Left ventricle myocardium inferior (tissue), 1 donor: ENCODE measurements at regions not wholly inside any gene's neighbourhood (a gene's known extent, or its start where the extent isn't known, plus 50 kb on each side); places are given as distances from the start of the nearest gene placed in this dataset.

Experiments
- DNase-seq: peaks from one replicate; pipeline ENCODE4 v3.0.0-alpha.2; 2020
- H3K27ac ChIP-seq: fragments of 200-600 bp; replicated peaks from 2 replicates; pipeline ENCODE4 v1.8.0; 2021
- H3K27me3 ChIP-seq: fragments of 200-600 bp; 2 replicates; pipeline ENCODE4 v1.8.0; 2021; ENCODE audit warnings: low read depth
- H3K36me3 ChIP-seq: fragments of 200-600 bp; 2 replicates; pipeline ENCODE4 v1.8.0; 2021
- H3K4me1 ChIP-seq: fragments of 200-600 bp; 2 replicates; pipeline ENCODE4 v1.8.0; 2021
- H3K4me3 ChIP-seq: fragments of 200-600 bp; 2 replicates; pipeline ENCODE4 v1.8.0; 2021; ENCODE audit warnings: mild to moderate bottlenecking, moderate library complexity
- H3K9me3 ChIP-seq: fragments of 200-600 bp; replicated peaks from 2 replicates; pipeline ENCODE4 v1.8.0; 2021
- CTCF ChIP-seq: fragments of 200-600 bp; IDR thresholded peaks from 2 replicates; pipeline ENCODE4 v1.8.0; 2021; ENCODE audit warnings: antibody characterized with exemption, mild to moderate bottlenecking, borderline replicate concordance
- intact Hi-C: fragments of 100-400 bp; cut with micrococcal nuclease; formaldehyde crosslinking; loops from one replicate; pipeline ENCODE4 v1.11.0; 2022
- donor health status: DM: no; HTN: yes; CAD: no; lungs with severe emphysema.

GRCh38 chr12:86827409-86827808, 571.2 kb upstream of the MGAT4C start:
- H3K4me3 ChIP-seq: no peak overlapping the region
- no peak for TF ChIP-seq CTCF
- intact Hi-C loops: no loop called here

GRCh38 chr12:86826051-86826450, 569.9 kb upstream of the MGAT4C start:
- intact Hi-C loops: no loop called here
- Histone ChIP-seq H3K4me3 (no peak overlapping the region), H3K27me3 (no peaks in the 10 kb centered on the region), H3K27ac (no peak overlapping the region), H3K36me3 (no peaks in the 10 kb centered on the region), H3K9me3 (no peaks in the 10 kb centered on the region), H3K4me1 (no peaks in the 10 kb centered on the region)
- no peak for TF ChIP-seq CTCF
- DNase-seq: no peak

More at GRCh38 chr12:86827409-86827808, 571.2 kb upstream of the MGAT4C start:
- Histone ChIP-seq H3K9me3 (no peaks in the 10 kb centered on the region), H3K4me1 (no peaks in the 10 kb centered on the region), H3K27ac (no peak overlapping the region), H3K27me3 (no peaks in the 10 kb centered on the region), H3K36me3 (no peaks in the 10 kb centered on the region)
- no peak for DNase-seq

- Histone ChIP-seq H3K27ac (no peak overlapping the region), H3K27me3 (no peaks in the 10 kb centered on the region), H3K36me3 (no peaks in the 10 kb centered on the region), H3K4me3 (no peak overlapping the region), H3K4me1 (no peaks in the 10 kb centered on the region), H3K9me3 (no peaks in the 10 kb centered on the region)
- intact Hi-C loops: no loop called here
- DNase-seq: no peak
- no peak for TF ChIP-seq CTCF
These were observed 545.2 kb upstream of the MGAT4C start for GRCh38 chr12:86801439-86801838.

GRCh38 chr12:86799616-86800015, 543.4 kb upstream of the MGAT4C start:
- H3K9me3 ChIP-seq: no peaks in the 10 kb centered on the region
- H3K4me1 ChIP-seq: no peaks in the 10 kb centered on the region
- intact Hi-C loops: no loop called here
- no peak for DNase-seq
- H3K27ac ChIP-seq: no peak overlapping the region
- H3K4me3 ChIP-seq: no peak overlapping the region
- H3K36me3 ChIP-seq: no peaks in the 10 kb centered on the region
- no peaks in the 10 kb centered on the region for H3K27me3 ChIP-seq
- TF ChIP-seq CTCF: no peak

GRCh38 chr12:86796550-86796949, 540.4 kb upstream of the MGAT4C start:
- no peak for TF ChIP-seq CTCF
- Histone ChIP-seq H3K27ac (no peak overlapping the region), H3K36me3 (no peaks in the 10 kb centered on the region), H3K9me3 (no peaks in the 10 kb centered on the region), H3K4me3 (no peak overlapping the region), H3K4me1 (no peaks in the 10 kb centered on the region), H3K27me3 (no peaks in the 10 kb centered on the region)
- DNase-seq: no peak
- intact Hi-C loops: no loop called here

- H3K27me3 ChIP-seq: no peaks in the 10 kb centered on the region
- no peak for DNase-seq
- H3K36me3 ChIP-seq: no peaks in the 10 kb centered on the region
- H3K4me3 ChIP-seq: no peak overlapping the region
- TF ChIP-seq CTCF: no peak
- H3K9me3 ChIP-seq: no peaks in the 10 kb centered on the region
- intact Hi-C loops: no loop called here
- no peak overlapping the region for H3K27ac ChIP-seq
- no peaks in the 10 kb centered on the region for H3K4me1 ChIP-seq
These were observed 532.5 kb upstream of the MGAT4C start for GRCh38 chr12:86788661-86789060.
